Caco-2 (cell line): ENCODE measurements at regions not wholly inside any gene's neighbourhood (a gene's known extent, or its start where the extent isn't known, plus 50 kb on each side); places are given as distances from the start of the nearest gene placed in this dataset.
"Not testable (repeated sequence)": the region's sequence is repeated elsewhere in the genome, so short reads cannot be mapped to it uniquely, and the experiment has no call there.

Experiments used
- BruUV-seq: library from RNA; stranded (reverse); fragments of 400-500 nt; replicated peaks from 2 replicates; lab custom pipeline; 2021; lab: Mats Ljungman, UMichigan
- CTCF ChIA-PET: fragments of 300-600 bp; sonication (Branson Sonifier 250); formaldehyde crosslinking; loops from one replicate; lab custom pipeline; 2022; ENCODE audit warnings: antibody characterized with exemption; lab: Charles Lee
- POLR2A ChIA-PET: fragments of 300-600 bp; sonication (Branson Sonifier 250); formaldehyde crosslinking; loops from one replicate; lab custom pipeline; 2022; ENCODE audit warnings: antibody characterized with exemption; lab: Charles Lee
- DNase-seq, 2 experiments: peaks; one replicate each; pipeline versions ENCODE4 v3.0.0 to v3.0.0-alpha.2; 2020 to 2022
- H3K27me3 ChIP-seq: replicated peaks from 2 replicates; pipeline ENCODE4 v1.6.0; 2011; ENCODE audit warnings: low read length; ENCODE audit not compliant: control insufficient read depth, insufficient read depth
- H3K36me3 ChIP-seq: 2 replicates; pipeline ENCODE4 v1.5.1; 2011; ENCODE audit warnings: low read length; ENCODE audit not compliant: control insufficient read depth, insufficient read depth
- H3K4me1 ChIP-seq: fragments of 250-450 bp; sonication (Bioruptor Pico); 2 replicates; pipeline ENCODE4 v1.5.1; 2020; ENCODE audit warnings: mild to moderate bottlenecking
- H3K4me3 ChIP-seq: 2 replicates; pipeline ENCODE4 v1.5.1; 2011; ENCODE audit warnings: low read depth, mild to moderate bottlenecking, control low read depth, low read length
- H3K9me3 ChIP-seq: fragments of 250-450 bp; sonication (Bioruptor Pico); 2 replicates; pipeline ENCODE4 v1.5.1; 2020; ENCODE audit warnings: mild to moderate bottlenecking, moderate library complexity
- H3K27ac Mint-ChIP-seq: one replicate; pipeline ENCODE4 v1.8.0; 2022; ENCODE audit warnings: mixed read lengths; ENCODE audit not compliant: unreplicated experiment
- H3K27me3 Mint-ChIP-seq: one replicate; pipeline ENCODE4 v1.8.0; 2022; ENCODE audit warnings: mixed read lengths; ENCODE audit not compliant: insufficient read depth, unreplicated experiment
- H3K36me3 Mint-ChIP-seq: one replicate; pipeline ENCODE4 v1.8.0; 2022; ENCODE audit warnings: mild to moderate bottlenecking, mixed read lengths; ENCODE audit not compliant: insufficient read depth, unreplicated experiment
- H3K4me1 Mint-ChIP-seq: one replicate; pipeline ENCODE4 v1.8.0; 2022; ENCODE audit warnings: low read depth, mixed read lengths; ENCODE audit not compliant: unreplicated experiment
- H3K4me3 Mint-ChIP-seq: one replicate; pipeline ENCODE4 v1.8.0; 2022; ENCODE audit warnings: mild to moderate bottlenecking, moderate library complexity, mixed read lengths; ENCODE audit not compliant: unreplicated experiment
- H3K9me3 Mint-ChIP-seq: one replicate; pipeline ENCODE4 v1.8.0; 2022; ENCODE audit warnings: mixed read lengths; ENCODE audit not compliant: unreplicated experiment
- intact Hi-C: fragments of 100-400 bp; cut with micrococcal nuclease; formaldehyde crosslinking; loops from one replicate; pipeline ENCODE4 v1.10.0; 2022; ENCODE audit not compliant: unreplicated experiment

- H3K9me3 Mint-ChIP-seq, POLR2A ChIA-PET: not testable (repeated sequence)
These were observed 54.9 kb upstream of the NBPF12 start for GRCh38 chr1:146883190-146883589.

GRCh38 chr1:146881096-146881495, 57.0 kb upstream of the NBPF12 start:
- H3K4me3 Mint-ChIP-seq, H3K4me1 Mint-ChIP-seq, H3K36me3 Mint-ChIP-seq, H3K9me3 Mint-ChIP-seq, H3K4me1 ChIP-seq, H3K9me3 ChIP-seq, POLR2A ChIA-PET, intact Hi-C loops, H3K4me3 ChIP-seq, H3K27me3 ChIP-seq, H3K27me3 Mint-ChIP-seq, H3K27ac Mint-ChIP-seq, BruUV-seq, CTCF ChIA-PET, DNase-seq, H3K36me3 ChIP-seq: not testable (repeated sequence)

More at GRCh38 chr1:146883190-146883589, 54.9 kb upstream of the NBPF12 start:
- H3K36me3 Mint-ChIP-seq, H3K27me3 Mint-ChIP-seq, H3K9me3 ChIP-seq, H3K4me3 ChIP-seq, DNase-seq, H3K27ac Mint-ChIP-seq, H3K27me3 ChIP-seq, BruUV-seq, H3K4me1 ChIP-seq, H3K4me3 Mint-ChIP-seq, H3K4me1 Mint-ChIP-seq, H3K36me3 ChIP-seq, CTCF ChIA-PET, intact Hi-C loops: not testable (repeated sequence)

- intact Hi-C loops: not testable (repeated sequence)
These were observed 74.3 kb upstream of the NBPF12 start for GRCh38 chr1:146863799-146864319.

GRCh38 chr1:146853147-146853546, 85.0 kb upstream of the NBPF12 start:
- H3K36me3 ChIP-seq, H3K4me3 Mint-ChIP-seq, H3K9me3 Mint-ChIP-seq, H3K9me3 ChIP-seq, H3K27me3 Mint-ChIP-seq, BruUV-seq, CTCF ChIA-PET, H3K4me1 ChIP-seq, POLR2A ChIA-PET, H3K27me3 ChIP-seq, intact Hi-C loops, H3K4me1 Mint-ChIP-seq, H3K4me3 ChIP-seq, H3K36me3 Mint-ChIP-seq, H3K27ac Mint-ChIP-seq: not testable (repeated sequence)
- DNase-seq: peak in 1 of 2 experiments; percentile 38

More at GRCh38 chr1:146863799-146864319, 74.3 kb upstream of the NBPF12 start:
- DNase-seq, CTCF ChIA-PET, H3K4me1 Mint-ChIP-seq, H3K27ac Mint-ChIP-seq, H3K4me1 ChIP-seq, H3K4me3 ChIP-seq, H3K4me3 Mint-ChIP-seq, H3K27me3 ChIP-seq, BruUV-seq, POLR2A ChIA-PET, H3K36me3 ChIP-seq, H3K9me3 Mint-ChIP-seq, H3K36me3 Mint-ChIP-seq, H3K9me3 ChIP-seq, H3K27me3 Mint-ChIP-seq: not testable (repeated sequence)

DNA sequence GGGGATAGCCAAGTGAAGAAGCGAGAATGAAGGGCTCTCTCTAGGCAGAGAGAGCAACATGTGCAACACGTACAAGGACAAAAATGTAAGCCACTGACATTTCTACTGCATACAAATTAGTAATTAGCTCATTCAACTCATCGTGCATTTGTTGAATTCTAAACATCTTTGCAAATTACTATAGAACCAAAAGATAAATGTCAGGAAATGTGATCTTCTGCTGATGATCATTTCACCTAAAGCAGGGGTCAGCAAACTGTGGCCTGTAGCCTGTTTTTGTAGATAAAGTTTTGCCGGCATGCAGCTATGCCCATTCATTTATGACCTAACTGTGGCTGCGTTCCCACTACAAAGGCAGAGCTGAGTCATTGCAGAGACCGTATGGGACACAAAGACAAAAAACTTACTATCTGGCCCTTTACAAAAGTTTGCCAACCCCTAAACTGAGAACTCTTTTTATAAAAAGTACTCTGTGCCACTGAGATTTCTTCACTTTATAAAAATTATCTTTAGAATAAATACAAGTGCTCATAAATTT, 87.7 kb upstream of the NBPF12 start:
- BruUV-seq, CTCF ChIA-PET, DNase-seq, H3K4me1 ChIP-seq, POLR2A ChIA-PET, H3K9me3 ChIP-seq, H3K27ac Mint-ChIP-seq, H3K4me3 Mint-ChIP-seq, intact Hi-C loops, H3K4me1 Mint-ChIP-seq, H3K27me3 ChIP-seq, H3K9me3 Mint-ChIP-seq, H3K36me3 ChIP-seq, H3K36me3 Mint-ChIP-seq, H3K27me3 Mint-ChIP-seq, H3K4me3 ChIP-seq: not testable (repeated sequence)

GRCh38 chr1:146838725-146839124, 99.4 kb upstream of the NBPF12 start:
- H3K27ac Mint-ChIP-seq, BruUV-seq, CTCF ChIA-PET, H3K36me3 Mint-ChIP-seq, H3K27me3 Mint-ChIP-seq, H3K36me3 ChIP-seq, intact Hi-C loops, H3K9me3 Mint-ChIP-seq, H3K4me3 ChIP-seq, DNase-seq, POLR2A ChIA-PET, H3K4me3 Mint-ChIP-seq, H3K9me3 ChIP-seq, H3K4me1 Mint-ChIP-seq, H3K4me1 ChIP-seq, H3K27me3 ChIP-seq: not testable (repeated sequence)

GRCh38 chr1:146826957-146827356, 111.2 kb upstream of the NBPF12 start:
- POLR2A ChIA-PET, H3K9me3 Mint-ChIP-seq, BruUV-seq, DNase-seq, H3K4me1 ChIP-seq, H3K27me3 Mint-ChIP-seq, H3K4me1 Mint-ChIP-seq, H3K4me3 ChIP-seq, H3K36me3 Mint-ChIP-seq, CTCF ChIA-PET, H3K9me3 ChIP-seq, intact Hi-C loops, H3K36me3 ChIP-seq, H3K27ac Mint-ChIP-seq, H3K4me3 Mint-ChIP-seq, H3K27me3 ChIP-seq: not testable (repeated sequence)
